Right lobe of liver (tissue), 4 donors: ENCODE measurements at regions not wholly inside any gene's neighbourhood (a gene's known extent, or its start where the extent isn't known, plus 50 kb on each side); places are given as distances from the start of the nearest gene placed in this dataset.
"Not testable (repeated sequence)": the region's sequence is repeated elsewhere in the genome, so short reads cannot be mapped to it uniquely, and the experiment has no call there.

ENCODE experiments used
- CTCF ChIP-seq, 4 donors: fragments of 200-600 bp in 3 of 4; fragments of 450-650 bp in 1 of 4; IDR thresholded peaks; one replicate each; pipeline versions ENCODE4 v1.5.1 to v1.8.0; 2016 to 2022; ENCODE audit warnings: antibody characterized with exemption in 4 of 4, mild to moderate bottlenecking in 2 of 4
- POLR2A ChIP-seq: fragments of 450-650 bp; IDR thresholded peaks from one replicate; pipeline ENCODE4 v1.6.1; 2017; ENCODE audit warnings: antibody characterized with exemption, mild to moderate bottlenecking
- donor health status: DM: no; HTN: no; CAD: no.
- donor health status: DM: no; HTN: no; CAD: no.
- donor health status: DM: no; HTN: yes; CAD: no.

DNA sequence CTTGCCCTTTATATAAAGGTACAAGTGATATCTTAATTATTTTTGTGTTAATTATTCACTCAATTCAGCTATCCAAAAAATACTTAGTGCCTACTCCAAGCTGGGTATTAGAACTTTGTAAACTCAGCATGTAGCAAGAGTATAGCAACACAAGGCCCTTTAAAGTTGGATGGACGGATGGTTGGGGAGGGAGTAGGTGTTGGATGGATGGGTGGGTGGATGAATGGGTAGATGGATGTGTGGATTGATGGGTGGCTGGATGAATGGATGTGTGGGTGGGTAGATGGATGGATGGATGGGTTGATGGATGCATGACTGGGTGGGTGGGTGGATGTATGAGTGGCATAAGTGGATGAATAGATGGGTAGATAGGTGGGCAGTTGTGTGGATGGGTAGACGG is 211.5 kb downstream of the BANP start:
- not testable (repeated sequence) for TF ChIP-seq POLR2A; CTCF (IDR thresholded peaks at IDR 0.05)
